NCI-H1930 (cell line): ENCODE measurements at regions not wholly inside any gene's neighbourhood (a gene's known extent, or its start where the extent isn't known, plus 50 kb on each side); places are given as distances from the start of the nearest gene placed in this dataset.
A peak's percentile ranks its signal among the peaks of the same experiment; 100 is the strongest.
"Not testable (repeated sequence)": the region's sequence is repeated elsewhere in the genome, so short reads cannot be mapped to it uniquely, and the experiment has no call there.

Experiments used
- DNase-seq, 2 experiments: peaks; one replicate each; lab custom pipeline; 2025; lab: John Stamatoyannopoulos, UW

- DNase-seq: peak; percentile 96 to 97
Measured at GRCh38 chr7:66413379-66414114, 208.4 kb downstream of the TPST1 start.

DNA sequence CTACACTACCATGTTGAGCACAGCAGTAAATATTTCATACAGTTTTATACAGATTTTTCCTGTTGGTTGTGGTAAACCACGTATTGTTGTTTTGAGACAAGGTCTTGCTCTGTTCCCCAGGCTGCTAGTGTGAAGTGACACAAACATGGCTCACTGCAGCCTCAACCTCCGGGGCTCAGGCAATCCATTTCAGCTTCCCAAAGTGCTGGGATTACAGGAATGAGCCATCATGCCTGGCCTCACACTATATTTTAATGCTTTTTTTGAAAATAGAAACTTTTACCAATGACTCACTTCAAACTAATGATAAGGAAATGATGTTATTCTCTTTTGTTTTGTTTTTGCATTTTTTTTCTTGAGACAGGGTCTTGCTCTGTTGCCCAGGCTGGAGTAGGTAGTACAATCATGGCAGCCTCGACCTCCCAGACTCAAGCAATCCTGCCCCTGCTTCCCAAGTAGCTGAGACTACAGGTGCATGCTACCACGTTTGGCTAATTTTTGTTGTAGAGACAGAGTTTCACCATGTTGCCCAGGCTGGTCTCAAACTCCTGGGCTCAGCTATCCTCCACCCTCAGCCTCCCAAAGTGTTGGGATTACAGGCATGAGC, 210.6 kb downstream of the TPST1 start:
- no peak for DNase-seq

DNA sequence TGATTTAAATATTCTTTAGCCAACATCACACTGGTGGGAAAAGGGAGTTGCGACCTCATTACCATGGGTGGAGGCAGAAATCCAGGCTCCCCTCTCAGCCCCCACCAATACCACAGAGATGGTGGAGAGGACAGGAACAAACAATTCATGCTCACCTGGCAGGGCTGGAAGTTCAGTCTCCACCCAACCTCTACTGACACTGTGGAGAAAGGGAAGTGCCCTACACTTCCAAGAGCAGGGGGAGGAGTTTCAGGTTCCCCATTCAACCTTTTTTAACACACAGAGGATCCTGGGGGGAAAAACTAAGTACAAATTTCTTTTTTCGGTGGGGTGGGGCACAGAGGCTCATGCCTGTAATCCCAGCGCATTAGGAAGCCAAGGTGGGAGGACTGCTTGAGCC, 210.1 kb upstream of the KCTD7 start:
- DNase-seq: no peak

GRCh38 chr7:66419210-66419609, 209.5 kb upstream of the KCTD7 start:
- no peak for DNase-seq

DNA sequence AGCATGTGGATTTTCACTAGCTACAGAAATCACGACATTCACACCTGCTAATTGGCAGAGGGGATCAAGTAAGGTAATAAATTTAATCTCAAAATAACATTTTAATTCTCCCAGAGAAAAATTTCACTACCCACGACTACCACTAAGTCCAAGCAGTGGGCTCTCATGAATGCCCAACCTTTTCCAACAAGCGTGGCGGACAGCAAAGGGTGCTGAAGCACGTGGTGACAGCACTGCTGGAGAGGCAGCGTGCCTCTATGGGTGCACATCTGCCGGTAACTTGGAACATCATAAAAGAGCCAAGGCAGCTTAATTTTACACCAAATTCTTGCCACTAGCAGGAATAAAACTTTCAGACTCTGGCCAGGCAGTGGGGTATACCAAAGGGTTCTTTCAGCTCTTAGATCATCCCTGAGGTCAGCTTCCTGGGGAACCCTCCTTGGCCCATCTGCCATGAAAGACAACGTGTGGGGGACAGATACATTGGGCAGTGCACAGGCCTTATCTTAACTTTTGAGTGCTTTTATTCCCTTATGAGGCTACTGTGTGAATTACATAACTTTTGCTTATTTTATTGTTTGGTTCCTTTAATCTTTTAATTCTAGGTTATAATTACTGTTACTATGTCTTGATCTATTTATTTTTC, 206.7 kb upstream of the KCTD7 start:
- DNase-seq: no peak

GRCh38 chr7:66423729-66424128, 205.0 kb upstream of the KCTD7 start:
- DNase-seq: no peak

- no peak for DNase-seq
Measured at GRCh38 chr7:66426332-66426731, 202.3 kb upstream of the KCTD7 start.

GRCh38 chr7:66426996-66427395, 201.7 kb upstream of the KCTD7 start:
- no peak for DNase-seq

DNA sequence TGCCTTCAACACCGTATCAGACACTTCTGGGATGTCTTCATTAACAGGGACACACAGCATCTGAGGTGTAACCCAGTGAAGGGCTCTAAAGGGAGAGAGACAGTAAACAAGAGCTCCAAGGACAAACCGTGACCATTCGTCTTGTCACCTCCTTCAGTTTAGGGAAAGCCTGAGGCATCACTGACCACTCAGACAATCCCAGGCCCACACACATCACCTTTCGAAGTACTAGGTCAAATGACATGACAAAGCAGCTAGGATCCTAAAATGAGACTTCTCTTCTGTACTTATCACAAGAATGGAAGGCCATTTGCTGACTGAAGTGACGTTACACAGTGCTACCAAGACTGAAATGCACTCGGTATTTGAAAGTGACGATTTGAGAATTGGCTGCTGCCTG, 200.7 kb upstream of the KCTD7 start:
- DNase-seq: no peak

GRCh38 chr7:66429498-66430163, 199.1 kb upstream of the KCTD7 start:
- DNase-seq: no peak

DNA sequence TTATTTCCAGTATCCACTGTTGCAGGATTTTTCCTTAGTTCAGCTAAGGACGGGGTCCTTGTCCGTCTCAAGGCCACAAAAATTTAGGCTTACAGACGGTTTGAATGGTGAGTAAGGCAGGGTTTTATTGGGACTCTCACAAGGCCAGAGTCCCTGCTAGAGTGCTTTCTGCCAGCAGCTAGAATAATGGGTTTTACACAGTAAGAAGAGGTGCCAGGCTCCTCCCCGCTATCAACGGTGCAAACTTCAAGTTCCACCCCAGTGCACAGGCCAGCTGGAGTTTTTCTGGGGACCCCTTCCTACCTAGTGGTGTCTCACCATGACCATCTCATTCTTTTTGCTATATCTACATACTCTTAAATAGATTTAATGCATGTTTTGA, 198.5 kb upstream of the KCTD7 start:
- DNase-seq: no peak

DNA sequence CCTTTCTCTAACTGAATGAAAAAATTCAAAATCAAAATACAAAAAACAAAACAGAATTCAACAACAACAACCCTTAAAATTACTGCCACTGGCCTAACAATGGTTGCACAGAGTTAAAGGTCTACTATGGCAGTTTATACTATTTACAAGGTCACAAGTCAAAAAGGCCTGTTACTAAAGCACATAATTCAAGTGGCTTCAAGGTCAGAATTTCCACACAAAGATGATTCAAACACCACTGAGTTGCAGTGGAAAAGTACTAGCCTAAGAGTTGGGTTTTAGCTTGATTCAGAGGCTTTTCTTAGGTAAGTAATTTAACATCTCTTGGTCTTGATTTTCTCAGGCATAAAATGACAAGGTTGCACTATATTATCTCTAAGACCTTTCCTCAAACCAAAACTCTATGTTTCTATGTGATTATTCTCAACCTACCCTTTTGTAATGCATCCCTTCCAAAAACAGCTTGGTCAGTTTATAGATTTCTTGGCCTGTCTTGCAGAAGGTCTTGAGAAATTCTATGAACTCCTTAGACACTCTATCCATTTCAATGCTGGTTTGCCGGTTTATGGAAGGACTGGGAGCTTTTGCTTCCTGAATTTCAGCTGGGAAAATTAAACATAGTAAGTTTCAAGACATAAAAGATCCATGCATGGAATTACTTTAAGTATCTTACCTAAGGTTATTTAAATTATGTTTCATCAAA, 189.8 kb upstream of the KCTD7 start:
- DNase-seq: not testable (repeated sequence)

GRCh38 chr7:66442385-66442784, 186.3 kb upstream of the KCTD7 start:
- DNase-seq: no peak

DNA sequence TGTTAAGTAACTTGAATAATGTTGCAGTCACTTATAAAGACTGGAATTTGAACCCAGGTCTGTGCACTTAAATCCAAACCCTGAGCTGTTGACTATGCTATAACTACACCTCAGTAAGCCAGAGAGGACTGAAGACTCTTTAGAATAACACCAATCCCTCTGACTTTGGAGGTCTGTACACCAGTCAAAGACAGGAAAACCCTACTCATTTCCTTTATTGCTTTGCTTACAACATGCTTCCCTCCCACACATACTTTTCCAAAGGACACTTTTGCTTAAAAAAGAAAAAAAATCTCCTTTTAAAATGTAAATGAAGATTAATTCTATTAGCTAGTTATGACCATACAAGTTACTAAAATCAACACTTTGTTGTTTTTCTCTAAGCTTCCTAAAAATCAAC, 184.7 kb upstream of the KCTD7 start:
- DNase-seq: no peak

- not testable (repeated sequence) for DNase-seq
Measured at GRCh38 chr7:66447007-66447406, 181.7 kb upstream of the KCTD7 start.

DNA sequence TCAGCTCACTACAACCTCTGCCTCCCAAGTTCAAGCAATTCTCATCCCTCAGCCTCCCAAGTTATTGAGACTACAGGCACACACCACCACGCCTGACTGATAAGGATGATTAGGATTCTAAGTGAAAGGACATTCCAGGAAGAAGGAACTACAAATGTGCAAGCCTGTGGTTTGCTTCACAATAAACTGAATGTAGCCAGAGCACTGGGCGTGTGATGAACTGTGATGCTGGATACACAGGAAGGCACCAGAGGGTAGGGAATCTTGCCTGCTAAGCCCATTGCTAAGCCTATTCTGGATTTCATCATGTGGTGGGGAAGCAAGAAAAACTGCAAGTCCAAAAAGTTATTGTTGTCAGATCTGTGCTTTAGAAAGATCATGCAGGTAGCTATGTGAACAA, 177.9 kb upstream of the KCTD7 start:
- not testable (repeated sequence) for DNase-seq

- not testable (repeated sequence) for DNase-seq
Measured at GRCh38 chr7:66451713-66452112, 177.0 kb upstream of the KCTD7 start.

DNA sequence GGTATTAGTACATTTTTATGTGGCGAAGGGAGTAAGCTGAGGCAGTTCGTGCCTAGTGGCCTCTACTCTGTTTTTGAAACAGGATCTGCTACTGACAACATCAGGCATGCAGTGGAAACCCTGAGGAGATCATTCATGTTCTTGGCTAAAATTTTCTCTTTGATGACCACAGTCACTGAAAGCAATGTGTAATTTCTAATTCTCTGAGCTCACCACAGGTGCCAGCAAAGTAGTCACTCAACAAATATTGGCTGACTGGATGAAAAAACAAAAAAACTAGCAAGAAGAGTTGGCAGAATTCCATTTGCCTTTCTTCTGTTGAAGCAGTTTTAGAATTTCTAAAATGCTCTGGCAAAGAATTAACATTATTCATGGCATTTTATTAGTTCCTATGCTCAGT, 176.5 kb upstream of the KCTD7 start:
- DNase-seq: no peak

DNA sequence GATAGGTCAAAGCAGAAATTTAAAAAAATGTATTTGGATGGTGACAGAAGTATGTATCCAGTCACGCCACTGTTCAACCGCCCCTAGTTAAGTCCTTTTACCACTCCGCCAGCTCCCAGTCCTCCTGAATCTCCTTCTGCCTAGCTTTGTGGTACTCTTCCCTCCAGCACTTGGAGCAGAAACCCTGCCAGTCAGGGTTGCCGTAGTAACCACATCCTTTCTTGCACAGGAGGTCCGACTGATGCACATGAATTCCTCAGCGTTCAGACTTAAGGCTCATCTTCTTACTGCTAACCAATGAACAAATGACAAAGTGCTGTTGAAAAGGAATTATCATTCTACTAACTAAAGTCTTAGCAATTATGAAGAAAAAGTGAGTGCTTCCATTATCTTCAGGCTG, 175.3 kb upstream of the KCTD7 start:
- DNase-seq: no peak

GRCh38 chr7:66454600-66455225, 174.0 kb upstream of the KCTD7 start:
- DNase-seq: no peak

- not testable (repeated sequence) for DNase-seq
Measured at GRCh38 chr7:66455432-66455831, 173.2 kb upstream of the KCTD7 start.

DNA sequence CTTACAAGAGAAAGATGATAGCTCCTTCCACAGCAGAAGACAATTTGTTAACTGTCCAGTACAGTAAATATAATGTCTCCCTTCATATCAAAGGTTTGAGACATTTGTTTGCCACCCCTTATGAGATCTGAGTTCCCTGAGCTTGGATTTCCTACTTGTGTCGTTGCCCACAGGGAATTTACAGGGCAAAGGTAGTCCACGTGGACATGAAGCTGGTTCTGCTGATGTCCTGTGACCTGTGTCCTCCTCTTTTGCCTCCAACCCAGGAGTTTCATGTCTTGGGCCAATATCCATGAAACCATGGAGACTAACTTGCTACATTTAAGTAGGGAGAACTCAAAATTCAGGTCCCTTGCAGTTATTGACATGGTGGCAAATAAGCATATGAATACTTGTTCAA, 172.2 kb upstream of the KCTD7 start:
- DNase-seq: not testable (repeated sequence)
